GM12874 (cell line): ENCODE measurements at regions not wholly inside any gene's neighbourhood (a gene's known extent, or its start where the extent isn't known, plus 50 kb on each side); places are given as distances from the start of the nearest gene placed in this dataset.

ENCODE experiments used
- TF ChIP-seq, protein P1 (sequence below): IDR thresholded peaks from 2 replicates; pipeline ENCODE4 v1.5.1; 2011; ENCODE audit warnings: low read depth, mild to moderate bottlenecking, control low read depth, low read length, moderate library complexity; ENCODE audit not compliant: insufficient read depth

- TF ChIP-seq, protein P1, sequence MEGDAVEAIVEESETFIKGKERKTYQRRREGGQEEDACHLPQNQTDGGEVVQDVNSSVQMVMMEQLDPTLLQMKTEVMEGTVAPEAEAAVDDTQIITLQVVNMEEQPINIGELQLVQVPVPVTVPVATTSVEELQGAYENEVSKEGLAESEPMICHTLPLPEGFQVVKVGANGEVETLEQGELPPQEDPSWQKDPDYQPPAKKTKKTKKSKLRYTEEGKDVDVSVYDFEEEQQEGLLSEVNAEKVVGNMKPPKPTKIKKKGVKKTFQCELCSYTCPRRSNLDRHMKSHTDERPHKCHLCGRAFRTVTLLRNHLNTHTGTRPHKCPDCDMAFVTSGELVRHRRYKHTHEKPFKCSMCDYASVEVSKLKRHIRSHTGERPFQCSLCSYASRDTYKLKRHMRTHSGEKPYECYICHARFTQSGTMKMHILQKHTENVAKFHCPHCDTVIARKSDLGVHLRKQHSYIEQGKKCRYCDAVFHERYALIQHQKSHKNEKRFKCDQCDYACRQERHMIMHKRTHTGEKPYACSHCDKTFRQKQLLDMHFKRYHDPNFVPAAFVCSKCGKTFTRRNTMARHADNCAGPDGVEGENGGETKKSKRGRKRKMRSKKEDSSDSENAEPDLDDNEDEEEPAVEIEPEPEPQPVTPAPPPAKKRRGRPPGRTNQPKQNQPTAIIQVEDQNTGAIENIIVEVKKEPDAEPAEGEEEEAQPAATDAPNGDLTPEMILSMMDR: no peak
Observed at GRCh38 chr9:20082406-20082805, 293.6 kb upstream of the SLC24A2 start.

- TF ChIP-seq, protein P1: no peak
Observed at GRCh38 chr9:20078246-20078645, 289.4 kb upstream of the SLC24A2 start.

GRCh38 chr9:20074291-20074690 is 285.5 kb upstream of the SLC24A2 start:
- TF ChIP-seq, protein P1: no peak

GRCh38 chr9:20070336-20070735 is 281.5 kb upstream of the SLC24A2 start:
- TF ChIP-seq, protein P1: no peak

DNA sequence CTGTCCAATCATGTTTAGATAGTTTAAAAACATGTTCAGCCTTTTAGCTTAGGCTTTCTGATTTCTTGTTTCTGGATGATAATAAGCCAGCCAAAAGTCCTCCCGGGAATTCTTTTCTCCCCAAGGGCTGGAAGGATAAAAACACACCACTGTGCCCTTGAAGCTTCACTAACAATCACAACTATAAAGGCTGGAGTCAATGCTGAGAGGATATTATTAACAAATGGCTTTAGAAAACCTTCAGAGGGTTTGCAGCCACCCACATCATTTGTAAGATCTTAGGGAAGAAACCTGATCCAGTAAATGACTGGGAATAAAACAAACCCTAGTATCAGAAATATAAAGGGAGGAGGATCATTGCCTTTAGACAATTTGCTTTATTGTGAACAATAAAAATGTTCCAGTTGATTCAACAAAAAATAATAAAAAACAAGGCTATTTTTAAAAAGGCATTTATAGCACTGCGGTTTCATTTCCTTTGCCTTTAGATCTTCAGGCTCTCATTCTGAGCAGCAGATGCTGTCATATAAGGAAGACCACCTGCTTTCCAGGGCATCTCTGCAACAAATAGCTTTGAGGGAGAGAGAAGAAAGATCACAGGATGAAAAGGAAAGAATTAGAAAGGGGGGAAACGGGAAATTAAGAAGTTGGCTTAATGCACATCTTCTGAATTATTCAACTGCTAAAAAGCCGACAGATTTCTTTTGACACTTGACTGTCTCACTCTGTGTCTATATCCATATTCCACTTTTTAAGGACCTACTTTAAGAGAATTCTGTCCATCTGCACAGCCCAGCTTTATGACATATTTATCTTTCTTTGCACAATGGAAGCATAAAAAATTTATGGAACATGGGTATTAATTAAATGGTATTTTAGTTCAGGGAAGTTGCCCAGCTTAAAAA is 277.2 kb upstream of the SLC24A2 start:
- TF ChIP-seq, protein P1: no peak

DNA sequence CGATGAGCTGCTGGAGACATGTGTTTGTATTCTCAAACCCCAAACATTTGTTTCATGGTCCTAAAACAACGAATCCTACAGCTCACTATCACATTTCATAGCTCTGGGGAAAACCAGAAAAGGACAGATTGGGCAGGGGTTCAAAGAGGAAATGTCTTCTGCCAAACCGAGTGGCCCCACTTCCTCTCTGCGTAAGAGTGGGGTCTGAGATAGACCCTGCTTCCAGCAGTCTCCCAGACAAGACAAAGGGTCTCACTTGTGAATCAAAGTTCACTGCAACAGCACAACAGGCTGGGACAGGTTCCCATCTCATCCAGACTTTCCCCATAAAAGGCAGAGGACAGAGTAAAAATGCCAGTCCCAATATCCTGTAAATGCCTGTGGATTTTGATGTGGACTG is 276.2 kb upstream of the SLC24A2 start:
- TF ChIP-seq, protein P1: no peak

GRCh38 chr9:20054734-20055133 is 265.9 kb upstream of the SLC24A2 start:
- TF ChIP-seq, protein P1: no peak
